ENCODE measurements at regions not wholly inside any gene's neighbourhood (a gene's known extent, or its start where the extent isn't known, plus 50 kb on each side); places are given as distances from the start of the nearest gene placed in this dataset.
A peak's percentile ranks its signal among the peaks of the same experiment; 100 is the strongest.
"Not testable (repeated sequence)": the region's sequence is repeated elsewhere in the genome, so short reads cannot be mapped to it uniquely, and the experiment has no call there.

GRCh38 chr3:193955719-193956118 is 180.2 kb upstream of the HES1 start:
- no peak for DNase-seq (ENCODE audit: low read depth, low spot score)

- DNase-seq (ENCODE audit: low read depth, low spot score): no peak
These were observed 176.1 kb upstream of the HES1 start for GRCh38 chr3:193959861-193960260.

GRCh38 chr3:193960487-193961274 is 175.3 kb upstream of the HES1 start:
- DNase-seq (ENCODE audit: low read depth, low spot score): no peak

- DNase-seq (ENCODE audit: low read depth, low spot score): no peak
These were observed 172.8 kb upstream of the HES1 start for GRCh38 chr3:193962986-193963685.

GRCh38 chr3:193963808-193964516 is 172.0 kb upstream of the HES1 start:
- no peak for DNase-seq (ENCODE audit: low read depth, low spot score)

- no peak for DNase-seq (ENCODE audit: low read depth, low spot score)
These were observed 171.4 kb upstream of the HES1 start for GRCh38 chr3:193964517-193964880.

- no peak for DNase-seq (ENCODE audit: low read depth, low spot score)
These were observed 167.5 kb upstream of the HES1 start for GRCh38 chr3:193968380-193968974.

GRCh38 chr3:193970131-193970772 is 165.7 kb upstream of the HES1 start:
- not testable (repeated sequence) for DNase-seq (ENCODE audit: low read depth, low spot score)

- peak; percentile 67 for DNase-seq (ENCODE audit: low read depth, low spot score)
These were observed 165.2 kb upstream of the HES1 start for GRCh38 chr3:193970773-193971206.

GRCh38 chr3:193971261-193971751 is 164.6 kb upstream of the HES1 start:
- DNase-seq (ENCODE audit: low read depth, low spot score): no peak

GRCh38 chr3:193971966-193972365 is 164.0 kb upstream of the HES1 start:
- no peak for DNase-seq (ENCODE audit: low read depth, low spot score)

- no peak for DNase-seq (ENCODE audit: low read depth, low spot score)
These were observed 163.1 kb upstream of the HES1 start for GRCh38 chr3:193972832-193973231.

- no peak for DNase-seq (ENCODE audit: low read depth, low spot score)
These were observed 161.7 kb upstream of the HES1 start for GRCh38 chr3:193974191-193974652.

GRCh38 chr3:193974671-193975535 is 161.0 kb upstream of the HES1 start:
- no peak for DNase-seq (ENCODE audit: low read depth, low spot score)

GRCh38 chr3:193977622-193978021 is 158.3 kb upstream of the HES1 start:
- DNase-seq (ENCODE audit: low read depth, low spot score): no peak

GRCh38 chr3:193978030-193978429 is 157.9 kb upstream of the HES1 start:
- DNase-seq (ENCODE audit: low read depth, low spot score): no peak

- DNase-seq (ENCODE audit: low read depth, low spot score): no peak
These were observed 157.5 kb upstream of the HES1 start for GRCh38 chr3:193978486-193978885.

GRCh38 chr3:193980326-193980725 is 155.6 kb upstream of the HES1 start:
- DNase-seq (ENCODE audit: low read depth, low spot score): peak; percentile 49

GRCh38 chr3:193980905-193981304 is 155.0 kb upstream of the HES1 start:
- DNase-seq (ENCODE audit: low read depth, low spot score): no peak

- DNase-seq (ENCODE audit: low read depth, low spot score): no peak
These were observed 154.4 kb upstream of the HES1 start for GRCh38 chr3:193981504-193981903.

All from pulmonary artery endothelial cell (primary cell).